Trophoblast cell (in vitro differentiated cells and primary cell): ENCODE measurements at regions not wholly inside any gene's neighbourhood (a gene's known extent, or its start where the extent isn't known, plus 50 kb on each side); places are given as distances from the start of the nearest gene placed in this dataset.

Experiments used
- DNase-seq, 2 donors: peaks; one replicate each; pipeline ENCODE4 v3.0.0-alpha.2; 2016
- H2AFZ ChIP-seq: 2 replicates; pipeline ENCODE4 v1.6.1; 2013; ENCODE audit warnings: low read length, moderate library complexity, mild to moderate bottlenecking; ENCODE audit not compliant: insufficient read depth, poor library complexity
- H2AK5ac ChIP-seq: 2 replicates; pipeline ENCODE4 v1.6.1; 2013; ENCODE audit warnings: mild to moderate bottlenecking, low read length
- H2BK120ac ChIP-seq: 2 replicates; pipeline ENCODE4 v1.6.1; 2013; ENCODE audit warnings: low read length, mild to moderate bottlenecking, moderate library complexity; ENCODE audit not compliant: insufficient read depth, poor library complexity
- H2BK12ac ChIP-seq: 2 replicates; pipeline ENCODE4 v1.6.1; 2013; ENCODE audit warnings: mild to moderate bottlenecking, low read length, moderate library complexity
- H2BK5ac ChIP-seq: 2 replicates; pipeline ENCODE4 v1.6.1; 2013; ENCODE audit warnings: low read length, low read depth, moderate library complexity, mild to moderate bottlenecking; ENCODE audit not compliant: poor library complexity
- H3K14ac ChIP-seq: 2 replicates; pipeline ENCODE4 v1.6.1; 2013; ENCODE audit warnings: mild to moderate bottlenecking, low read length
- H3K18ac ChIP-seq: 2 replicates; pipeline ENCODE4 v1.6.1; 2013; ENCODE audit warnings: mild to moderate bottlenecking, low read length
- H3K23ac ChIP-seq: 2 replicates; pipeline ENCODE4 v1.6.1; 2013; ENCODE audit warnings: low read length
- H3K27ac ChIP-seq: 2 replicates; pipeline ENCODE4 v1.5.1; 2013; ENCODE audit warnings: low read depth, mild to moderate bottlenecking, inconsistent platforms, low read length, moderate library complexity
- H3K27me3 ChIP-seq: 2 replicates; pipeline ENCODE4 v1.6.1; 2013; ENCODE audit warnings: inconsistent platforms, mild to moderate bottlenecking, low read length, moderate library complexity; ENCODE audit not compliant: insufficient read depth
- H3K36me3 ChIP-seq, 2 experiments: 1 replicate in 1 of 2; 2 replicates in 1 of 2; pipeline ENCODE4 v1.6.1; 2013; ENCODE audit warnings: low read length in 2 of 2, mild to moderate bottlenecking in 2 of 2, moderate library complexity in 1 of 2; ENCODE audit not compliant: insufficient read depth in 2 of 2, control insufficient read depth in 1 of 2
- H3K4ac ChIP-seq: 2 replicates; pipeline ENCODE4 v1.6.1; 2013; ENCODE audit warnings: low read depth, mild to moderate bottlenecking, low read length, moderate library complexity
- H3K4me1 ChIP-seq, 2 experiments: 1 replicate in 1 of 2; 2 replicates in 1 of 2; pipeline ENCODE4 v1.6.1; 2013; ENCODE audit warnings: low read length in 2 of 2, mild to moderate bottlenecking in 2 of 2, moderate library complexity in 1 of 2; ENCODE audit not compliant: insufficient read depth in 2 of 2, control insufficient read depth in 1 of 2
- H3K4me2 ChIP-seq: 2 replicates; pipeline ENCODE4 v1.6.1; 2013; ENCODE audit warnings: inconsistent platforms, mild to moderate bottlenecking, low read length, moderate library complexity
- H3K4me3 ChIP-seq: 2 replicates; pipeline ENCODE4 v1.5.1; 2013; ENCODE audit warnings: mild to moderate bottlenecking, low read depth, low read length, inconsistent platforms
- H3K79me1 ChIP-seq: one replicate; pipeline ENCODE4 v1.6.1; 2013; ENCODE audit warnings: low read length
- H3K79me2 ChIP-seq: 2 replicates; pipeline ENCODE4 v1.6.1; 2013; ENCODE audit warnings: low read length, mild to moderate bottlenecking; ENCODE audit not compliant: control insufficient read depth, insufficient read depth, poor library complexity
- H3K9ac ChIP-seq: 2 replicates; pipeline ENCODE4 v1.6.1; 2013; ENCODE audit warnings: mild to moderate bottlenecking, low read length
- H3K9me3 ChIP-seq: 2 replicates; pipeline ENCODE4 v1.6.1; 2013; ENCODE audit warnings: low read depth, mild to moderate bottlenecking, control low read depth, inconsistent platforms, low read length; ENCODE audit not compliant: insufficient read depth
- H4K12ac ChIP-seq: 2 replicates; pipeline ENCODE4 v1.6.1; 2013; ENCODE audit warnings: low read depth, mild to moderate bottlenecking, low read length, moderate library complexity
- H4K8ac ChIP-seq: 2 replicates; pipeline ENCODE4 v1.6.1; 2013; ENCODE audit warnings: low read depth, mild to moderate bottlenecking, low read length, moderate library complexity
- H4K91ac ChIP-seq: one replicate; pipeline ENCODE4 v1.6.1; 2013; ENCODE audit warnings: low read depth, mild to moderate bottlenecking, low read length, moderate library complexity
- WGBS: extraction: QIAGEN DNeasy Blood & Tissue Kit; methylation state at CpG from one replicate; pipeline ENCODE4 v1.1.7; 2013; ENCODE audit warnings: missing lambda C conversion rate; ENCODE audit not compliant: insufficient read length, insufficient coverage; ENCODE audit errors: extremely low coverage; 5-methylcytosine and 5-hydroxymethylcytosine counted together

DNA sequence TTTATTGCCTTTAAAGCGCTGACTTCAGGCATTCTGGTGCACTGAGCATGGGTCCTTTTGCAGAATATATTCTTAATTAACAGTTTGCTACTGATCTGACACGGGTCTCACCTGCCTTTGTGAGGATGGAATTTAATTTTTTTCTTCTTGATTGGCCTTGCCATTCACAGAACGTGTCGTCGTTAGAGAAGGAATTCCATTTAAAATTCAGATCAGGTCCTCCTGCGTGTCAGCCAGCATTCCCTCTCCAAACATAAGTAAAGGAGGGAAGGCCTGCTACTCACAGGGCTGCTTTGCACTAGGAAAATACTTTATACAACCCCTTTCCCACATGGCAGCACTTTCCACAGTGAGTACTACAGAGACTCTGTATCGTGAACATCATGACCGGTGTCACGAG, 492.7 kb downstream of the NTRK3 start:
- H2BK12ac ChIP-seq = no peak overlapping the region
- H3K79me2 ChIP-seq = no peaks in the 10 kb centered on the region
- no peak overlapping the region for H3K18ac ChIP-seq
- no peak for DNase-seq
- no peak overlapping the region for H4K12ac ChIP-seq
- WGBS = no CpG with 5 or more reads among the region's 9 CpGs
- H3K9ac ChIP-seq = no peak overlapping the region
- H3K4me2 ChIP-seq = no peak overlapping the region
- H2BK120ac ChIP-seq = no peak overlapping the region
- H3K27me3 ChIP-seq = no peaks in the 10 kb centered on the region
- no peaks in the 10 kb centered on the region for H3K36me3 ChIP-seq
- H3K4ac ChIP-seq = no peak overlapping the region
- H3K14ac ChIP-seq = no peak overlapping the region
- no peak overlapping the region for H2AK5ac ChIP-seq
- H4K8ac ChIP-seq = no peak overlapping the region
- no peak overlapping the region for H3K4me3 ChIP-seq
- H4K91ac ChIP-seq = no peak overlapping the region
- H3K79me1 ChIP-seq = no peaks in the 10 kb centered on the region
- no peak overlapping the region for H3K23ac ChIP-seq
- H3K4me1 ChIP-seq = peaks cover 0 to 2% of the 10 kb centered on the region in 2 experiments
- no peaks in the 10 kb centered on the region for H3K9me3 ChIP-seq
- no peak overlapping the region for H3K27ac ChIP-seq
- H2AFZ ChIP-seq = no peak overlapping the region
- no peak overlapping the region for H2BK5ac ChIP-seq

DNA sequence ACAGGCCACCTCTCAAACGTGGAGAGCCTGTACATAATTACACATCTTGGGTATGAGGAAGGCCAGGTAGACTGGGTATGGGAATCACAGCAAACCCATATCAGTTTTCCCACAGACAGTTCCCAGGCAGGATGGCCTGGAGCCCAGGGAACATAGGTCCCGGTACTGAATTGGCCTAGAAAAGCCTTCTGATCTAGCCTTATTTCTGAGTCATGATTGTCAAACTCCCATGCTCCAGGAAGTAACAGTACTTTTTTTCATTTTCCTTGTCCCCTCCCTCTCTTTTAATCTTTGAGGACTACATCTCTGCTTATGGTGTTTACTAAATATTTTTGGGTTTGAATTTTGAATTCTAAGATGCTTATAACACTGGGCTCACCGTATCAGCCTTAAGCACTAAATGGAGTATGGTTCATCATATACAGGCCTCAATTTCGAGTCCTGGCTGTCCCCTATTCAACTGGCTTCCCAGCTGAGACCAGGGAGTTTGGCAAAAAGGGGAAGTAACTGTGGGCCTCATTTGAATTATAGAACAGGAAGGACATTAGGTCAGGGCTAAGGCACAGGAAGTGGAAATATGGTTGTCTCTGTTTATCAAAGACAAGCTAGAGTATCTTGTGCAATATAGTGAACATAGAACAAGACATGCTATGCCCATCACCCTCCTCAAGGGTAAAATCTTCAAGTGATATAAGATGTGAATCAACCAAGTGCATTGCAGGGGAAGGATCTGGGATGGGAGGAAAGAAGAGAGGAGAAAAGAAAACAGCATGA, 494.6 kb downstream of the NTRK3 start:
- WGBS = no CpG with 5 or more reads among the region's 4 CpGs
- Histone ChIP-seq H2BK12ac (no peak overlapping the region), H3K9ac (no peak overlapping the region), H3K18ac (no peak overlapping the region), H3K27me3 (no peaks in the 10 kb centered on the region), H3K79me1 (no peaks in the 10 kb centered on the region), H4K8ac (no peak overlapping the region), H2BK120ac (no peak overlapping the region), H3K36me3 (no peaks in the 10 kb centered on the region), H3K14ac (no peak overlapping the region), H3K4me2 (no peak overlapping the region), H4K91ac (no peak overlapping the region), H3K9me3 (no peaks in the 10 kb centered on the region), H3K4me1 (peaks cover 0 to 2% of the 10 kb centered on the region in 2 experiments), H3K79me2 (no peaks in the 10 kb centered on the region), H4K12ac (no peak overlapping the region), H2BK5ac (no peak overlapping the region), H3K4me3 (no peak overlapping the region), H2AFZ (no peak overlapping the region), H3K4ac (no peak overlapping the region), H3K27ac (no peak overlapping the region), H3K23ac (no peak overlapping the region), H2AK5ac (no peak overlapping the region)
- DNase-seq = no peak

DNA sequence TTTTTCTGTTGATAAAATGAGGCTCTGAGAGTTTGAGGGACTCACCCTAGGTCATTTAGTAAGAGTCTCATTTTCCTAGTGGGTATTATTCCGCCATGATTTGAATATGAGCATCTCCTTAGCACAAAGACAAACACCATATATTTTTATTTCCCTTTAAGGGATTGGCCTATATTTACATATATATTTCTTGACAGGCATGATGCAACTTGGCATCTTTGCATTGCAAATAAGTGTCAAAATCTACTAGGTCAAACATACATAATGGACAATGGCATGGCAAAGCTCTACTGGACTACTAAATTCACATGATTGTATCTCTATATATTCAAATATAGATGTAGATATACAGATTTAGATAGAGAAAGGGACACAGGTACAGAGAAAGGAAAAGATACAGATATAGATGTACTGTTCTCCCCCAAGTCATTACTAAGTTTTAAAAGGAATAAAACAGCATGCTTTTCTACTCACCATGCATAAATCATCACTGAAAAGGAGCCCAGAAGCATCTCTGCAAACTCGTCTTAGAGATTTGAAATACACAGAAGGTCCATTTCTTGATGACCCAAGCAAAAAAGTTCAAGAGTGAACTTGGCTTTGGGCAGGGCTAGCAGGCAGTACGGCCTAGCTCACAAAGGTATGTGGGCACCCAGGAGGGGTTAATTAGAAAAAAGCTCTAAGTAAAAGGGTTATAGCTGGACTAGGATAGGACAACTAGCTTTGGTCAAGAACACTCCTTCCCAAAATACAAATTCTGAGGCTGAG, 495.8 kb downstream of the NTRK3 start:
- H3K27ac ChIP-seq = no peak overlapping the region
- no peak overlapping the region for H2BK5ac ChIP-seq
- H3K14ac ChIP-seq = no peak overlapping the region
- no CpG with 5 or more reads among the region's 3 CpGs for WGBS
- H4K8ac ChIP-seq = no peak overlapping the region
- peaks cover 0 to 2% of the 10 kb centered on the region in 2 experiments for H3K4me1 ChIP-seq
- no peaks in the 10 kb centered on the region for H3K9me3 ChIP-seq
- no peak overlapping the region for H3K23ac ChIP-seq
- no peak overlapping the region for H2BK120ac ChIP-seq
- DNase-seq = no peak
- H4K91ac ChIP-seq = no peak overlapping the region
- H3K36me3 ChIP-seq = no peaks in the 10 kb centered on the region
- no peak overlapping the region for H3K4me3 ChIP-seq
- H2AK5ac ChIP-seq = no peak overlapping the region
- H3K9ac ChIP-seq = no peak overlapping the region
- no peaks in the 10 kb centered on the region for H3K27me3 ChIP-seq
- no peak overlapping the region for H3K4ac ChIP-seq
- H3K79me1 ChIP-seq = no peaks in the 10 kb centered on the region
- no peak overlapping the region for H3K18ac ChIP-seq
- no peak overlapping the region for H4K12ac ChIP-seq
- no peak overlapping the region for H2AFZ ChIP-seq
- H2BK12ac ChIP-seq = no peak overlapping the region
- no peaks in the 10 kb centered on the region for H3K79me2 ChIP-seq
- no peak overlapping the region for H3K4me2 ChIP-seq

DNA sequence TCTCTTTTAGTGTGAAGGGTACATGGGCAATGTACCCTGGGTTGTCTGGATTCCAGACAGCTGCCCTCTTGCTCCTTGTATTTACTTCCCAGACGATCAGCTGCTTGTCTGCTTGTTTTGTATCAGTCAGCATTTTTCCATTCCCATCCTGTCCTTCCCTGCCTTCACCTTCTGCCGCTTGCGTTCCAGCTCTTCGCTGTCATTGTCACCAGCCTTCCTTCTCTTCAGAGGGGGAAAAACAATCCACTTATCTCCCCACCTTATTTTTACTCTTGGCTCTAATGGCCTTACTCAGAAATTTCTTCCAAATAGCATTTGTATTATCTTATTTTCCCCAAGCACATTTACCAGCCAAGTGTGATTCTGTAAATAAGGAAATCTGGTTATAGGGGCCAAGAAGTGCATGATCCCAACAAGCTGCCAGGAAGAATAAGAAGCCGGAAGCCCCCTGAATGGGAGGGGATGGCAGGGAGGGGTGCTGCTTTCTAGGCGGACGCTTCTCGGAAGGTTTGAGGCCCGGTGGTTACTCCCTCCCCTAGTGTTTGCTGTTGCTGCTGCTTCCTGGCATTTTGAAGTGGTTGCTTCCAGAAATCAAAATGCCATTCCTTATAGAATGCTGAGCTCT, 497.6 kb downstream of the NTRK3 start:
- H2AK5ac ChIP-seq = no peak overlapping the region
- H3K4me1 ChIP-seq = no peaks in the 10 kb centered on the region
- H3K4me3 ChIP-seq = no peak overlapping the region
- no peak overlapping the region for H4K91ac ChIP-seq
- no peak overlapping the region for H2AFZ ChIP-seq
- H2BK120ac ChIP-seq = no peak overlapping the region
- no peak overlapping the region for H4K8ac ChIP-seq
- WGBS = no CpG with 5 or more reads among the region's 9 CpGs
- no peaks in the 10 kb centered on the region for H3K27me3 ChIP-seq
- H3K9ac ChIP-seq = no peak overlapping the region
- no peak overlapping the region for H3K14ac ChIP-seq
- H3K23ac ChIP-seq = no peak overlapping the region
- H2BK5ac ChIP-seq = no peak overlapping the region
- no peak overlapping the region for H3K18ac ChIP-seq
- H3K79me1 ChIP-seq = no peaks in the 10 kb centered on the region
- H3K4ac ChIP-seq = no peak overlapping the region
- H4K12ac ChIP-seq = no peak overlapping the region
- no peaks in the 10 kb centered on the region for H3K9me3 ChIP-seq
- H3K4me2 ChIP-seq = no peak overlapping the region
- H3K27ac ChIP-seq = no peak overlapping the region
- no peaks in the 10 kb centered on the region for H3K36me3 ChIP-seq
- no peak overlapping the region for H2BK12ac ChIP-seq
- H3K79me2 ChIP-seq = no peaks in the 10 kb centered on the region
- no peak for DNase-seq
